ENCODE measurements at regions not wholly inside any gene's neighbourhood (a gene's known extent, or its start where the extent isn't known, plus 50 kb on each side); places are given as distances from the start of the nearest gene placed in this dataset.
"Not testable (repeated sequence)": the region's sequence is repeated elsewhere in the genome, so short reads cannot be mapped to it uniquely, and the experiment has no call there.

DNA sequence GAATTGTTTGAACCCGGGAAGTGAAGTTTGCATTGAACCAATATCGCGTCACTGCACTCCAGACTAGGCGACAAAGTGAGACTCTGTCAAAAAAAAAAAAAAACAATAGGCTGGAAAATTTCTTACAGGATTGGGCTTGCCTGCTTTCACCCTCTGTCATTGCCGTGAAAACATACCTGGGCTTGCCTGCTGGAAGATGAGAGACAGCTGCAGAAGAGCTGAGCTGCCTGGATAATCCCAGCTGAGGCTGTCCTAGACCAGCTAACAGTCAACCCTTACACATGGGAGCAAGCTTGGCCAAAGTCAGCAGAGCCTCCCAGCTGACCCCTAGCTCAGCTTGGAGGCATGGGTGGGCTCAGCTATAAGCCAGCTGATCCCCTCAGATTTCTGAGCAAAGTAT, 306.2 kb downstream of the CCSER2 start:
- peak in 1 of 2 experiments; percentile 10 for DNase-seq

- not testable (repeated sequence) for DNase-seq
These were observed 322.2 kb downstream of the CCSER2 start for GRCh38 chr10:84650628-84651027.

DNA sequence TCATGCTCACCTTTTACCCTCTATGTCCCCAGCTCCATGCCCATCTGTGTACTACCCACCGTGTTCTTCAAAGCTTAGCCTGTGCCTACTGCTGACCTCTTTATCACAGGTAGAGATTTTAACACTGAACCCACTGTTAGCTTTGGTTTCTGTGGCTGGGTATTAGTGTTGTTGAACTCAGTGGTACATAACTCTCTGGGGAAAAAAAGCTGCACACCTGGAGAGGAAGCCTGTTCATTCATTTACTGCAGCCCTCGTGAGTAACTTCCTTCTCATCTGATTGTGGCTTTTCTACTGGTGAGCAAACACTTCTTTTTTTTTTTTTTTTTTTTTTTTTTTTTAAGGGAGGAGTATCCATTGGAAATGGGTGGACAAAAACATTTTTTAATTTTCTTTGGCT, 326.3 kb downstream of the CCSER2 start:
- no peak for DNase-seq

DNA sequence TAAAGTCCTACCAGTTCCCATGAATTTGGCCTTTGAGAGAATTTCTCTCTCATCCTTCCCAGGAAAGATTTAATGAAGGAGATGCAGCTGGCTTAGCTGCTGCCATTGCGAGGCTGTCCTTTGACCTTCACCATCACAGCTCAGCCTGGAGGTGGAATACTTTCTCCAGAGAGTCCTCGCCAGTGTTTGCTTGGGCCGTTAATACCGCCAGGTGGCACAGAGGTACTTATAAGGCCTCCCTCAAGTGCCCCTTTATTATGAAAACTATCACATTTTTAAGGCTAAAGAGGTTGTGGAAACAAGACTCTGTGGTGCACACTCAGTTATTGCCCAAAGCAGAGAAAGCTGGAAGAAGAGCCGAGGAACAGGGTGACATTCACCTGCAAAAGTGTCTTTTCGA, 330.6 kb downstream of the CCSER2 start:
- peak in 1 of 2 experiments; percentile 29 for DNase-seq

DNA sequence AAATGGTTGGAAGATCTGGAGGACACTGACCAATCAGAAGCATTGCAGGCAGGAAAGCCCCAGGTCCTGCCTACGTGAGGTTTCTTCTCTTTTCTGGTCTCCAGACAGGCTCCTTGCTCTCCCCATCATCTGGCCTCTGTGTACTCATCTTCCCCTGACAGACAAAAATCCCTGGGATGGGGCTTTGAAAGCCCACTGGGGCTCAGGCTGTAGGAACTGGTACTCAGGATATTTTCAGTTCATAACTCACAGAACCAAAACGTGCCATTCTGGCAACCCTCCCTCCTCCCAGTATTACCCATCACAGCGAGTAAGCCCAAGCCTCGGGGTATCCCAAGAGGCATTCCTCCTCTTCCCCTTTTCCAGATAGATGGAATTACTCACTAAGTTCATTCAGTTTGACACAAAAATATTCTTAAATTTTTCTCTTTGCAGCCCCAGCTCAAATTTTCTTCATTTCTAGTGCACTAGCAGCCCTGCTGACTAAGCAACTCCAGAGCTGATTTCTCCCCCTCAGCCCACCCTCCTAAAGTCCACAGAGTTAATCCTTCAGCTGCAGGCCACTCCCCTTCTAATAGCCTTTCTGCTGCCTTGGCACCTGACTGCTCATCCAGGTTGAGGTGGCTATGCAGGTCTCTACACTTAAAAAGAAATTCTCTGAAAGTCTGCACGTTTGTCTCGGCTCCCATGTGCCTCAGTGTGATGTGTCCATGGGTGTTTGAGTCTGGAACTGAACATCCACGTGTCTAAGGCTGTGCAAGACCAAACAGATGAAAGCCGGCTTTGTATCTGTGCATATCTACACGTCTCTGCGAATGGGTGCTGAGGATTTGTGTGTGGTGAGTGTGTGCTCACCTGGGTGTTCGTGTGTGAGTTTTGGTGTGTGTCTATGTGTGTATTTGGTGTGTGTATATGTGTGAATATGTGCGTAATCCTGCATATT, 331.4 kb downstream of the CCSER2 start:
- DNase-seq = peak in 1 of 2 experiments; percentile 0

DNA sequence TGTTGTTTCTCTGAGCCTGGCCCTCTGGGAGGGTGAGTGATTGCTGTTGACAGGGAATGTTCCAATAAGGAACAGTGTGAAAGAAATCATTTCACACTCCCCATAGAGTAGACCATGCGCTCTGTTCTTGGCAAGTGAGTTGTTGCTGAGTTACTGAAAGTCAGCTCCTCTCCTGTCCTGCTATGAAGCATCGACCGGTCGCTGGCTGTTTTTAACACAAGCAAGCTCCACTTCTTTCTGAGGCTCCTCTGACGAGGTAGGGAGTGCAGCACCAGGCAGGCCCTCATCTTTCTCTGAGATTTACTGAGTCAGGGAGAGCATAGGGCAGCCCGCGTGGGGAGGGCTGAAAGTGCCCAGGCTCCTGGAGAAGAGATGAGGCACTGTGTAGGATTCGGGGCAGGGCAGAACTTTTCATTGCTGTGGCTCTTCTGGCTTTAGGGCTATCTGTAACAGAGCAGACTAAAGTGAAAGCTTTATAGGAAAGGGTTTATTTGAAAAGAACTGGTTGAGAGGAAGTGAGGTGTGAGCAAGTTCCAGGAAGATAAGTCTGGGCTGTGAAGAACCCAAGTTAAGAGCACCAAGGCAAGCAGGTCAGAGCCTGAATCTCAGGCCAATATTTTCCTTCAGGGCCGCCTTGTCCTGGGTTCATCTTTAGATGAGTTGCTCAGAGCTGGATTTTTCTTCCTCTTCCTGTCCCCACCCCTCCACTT, 332.2 kb downstream of the CCSER2 start:
- DNase-seq = no peak

GRCh38 chr10:84665211-84665610, 336.8 kb downstream of the CCSER2 start:
- no peak for DNase-seq

GRCh38 chr10:84665883-84666463, 337.6 kb downstream of the CCSER2 start:
- no peak for DNase-seq

DNA sequence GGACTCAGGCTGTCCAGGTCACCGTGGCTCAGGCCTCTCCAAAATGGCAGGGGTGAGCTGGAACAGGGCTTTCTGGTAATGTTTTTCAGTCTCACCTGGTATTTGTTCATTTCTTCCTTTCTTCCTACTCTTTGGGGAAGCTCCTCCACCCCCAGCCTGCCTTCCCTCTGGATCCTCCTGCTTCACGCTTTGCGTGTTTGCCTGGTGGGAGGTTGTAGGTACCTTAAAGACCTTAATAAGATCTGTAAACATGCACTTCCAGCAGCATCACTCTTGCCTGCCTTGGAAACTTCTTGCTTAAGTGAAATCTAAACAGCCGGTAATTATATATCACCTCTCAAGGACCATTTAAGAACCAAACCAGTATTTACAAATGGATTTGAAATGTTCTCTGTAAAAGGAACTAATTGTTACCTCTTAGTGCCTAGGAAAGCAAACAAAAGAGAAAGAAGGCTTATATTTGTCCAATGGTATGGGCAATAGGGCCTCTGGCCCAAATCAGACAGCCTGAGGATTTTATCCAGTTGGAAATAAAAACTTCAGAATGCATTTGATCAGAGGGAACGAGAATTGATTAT, 339.9 kb downstream of the CCSER2 start:
- no peak for DNase-seq

DNA sequence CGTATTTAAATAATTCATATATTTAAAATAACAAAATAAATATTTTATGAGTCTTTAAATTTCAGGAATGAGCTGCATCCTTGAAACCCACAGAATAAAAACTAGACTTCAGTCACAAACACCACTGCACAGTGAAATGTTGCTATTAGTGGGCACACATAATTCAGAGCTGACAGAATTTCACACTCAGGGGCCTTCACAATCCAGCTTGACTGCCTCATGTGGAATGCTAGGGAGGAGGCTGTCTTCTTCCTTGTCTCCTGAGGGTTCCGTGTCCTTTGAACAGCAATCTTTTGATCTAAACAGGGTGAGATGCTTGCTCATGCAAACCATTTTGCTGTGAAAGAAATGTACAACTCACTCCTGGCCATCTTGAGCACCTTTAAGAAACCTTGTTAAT, 346.7 kb downstream of the CCSER2 start:
- no peak for DNase-seq

DNA sequence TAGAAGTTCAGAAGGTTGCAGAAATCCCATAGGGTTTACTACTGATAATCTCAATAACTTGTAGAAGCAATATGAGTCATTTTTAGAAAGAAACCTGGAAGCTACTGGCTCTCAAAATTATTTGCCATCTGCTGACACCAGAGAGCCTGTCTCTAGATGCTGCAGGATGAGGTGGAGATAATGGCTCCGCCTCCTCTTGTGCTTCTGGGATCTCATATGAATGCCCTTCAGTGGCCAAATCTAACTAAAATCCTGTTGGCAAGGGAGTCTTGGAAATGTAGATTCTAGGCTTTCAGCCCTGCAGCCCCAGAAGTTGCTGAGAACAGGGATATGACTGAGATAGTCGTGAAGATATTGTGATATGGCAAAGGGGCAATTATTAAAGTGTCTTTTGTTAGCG, 348.1 kb downstream of the CCSER2 start:
- peak in 1 of 2 experiments; percentile 43 for DNase-seq

- DNase-seq = no peak
These were observed 353.4 kb downstream of the CCSER2 start for GRCh38 chr10:84681781-84682180.

GRCh38 chr10:84683550-84683949, 355.2 kb downstream of the CCSER2 start:
- no peak for DNase-seq

DNA sequence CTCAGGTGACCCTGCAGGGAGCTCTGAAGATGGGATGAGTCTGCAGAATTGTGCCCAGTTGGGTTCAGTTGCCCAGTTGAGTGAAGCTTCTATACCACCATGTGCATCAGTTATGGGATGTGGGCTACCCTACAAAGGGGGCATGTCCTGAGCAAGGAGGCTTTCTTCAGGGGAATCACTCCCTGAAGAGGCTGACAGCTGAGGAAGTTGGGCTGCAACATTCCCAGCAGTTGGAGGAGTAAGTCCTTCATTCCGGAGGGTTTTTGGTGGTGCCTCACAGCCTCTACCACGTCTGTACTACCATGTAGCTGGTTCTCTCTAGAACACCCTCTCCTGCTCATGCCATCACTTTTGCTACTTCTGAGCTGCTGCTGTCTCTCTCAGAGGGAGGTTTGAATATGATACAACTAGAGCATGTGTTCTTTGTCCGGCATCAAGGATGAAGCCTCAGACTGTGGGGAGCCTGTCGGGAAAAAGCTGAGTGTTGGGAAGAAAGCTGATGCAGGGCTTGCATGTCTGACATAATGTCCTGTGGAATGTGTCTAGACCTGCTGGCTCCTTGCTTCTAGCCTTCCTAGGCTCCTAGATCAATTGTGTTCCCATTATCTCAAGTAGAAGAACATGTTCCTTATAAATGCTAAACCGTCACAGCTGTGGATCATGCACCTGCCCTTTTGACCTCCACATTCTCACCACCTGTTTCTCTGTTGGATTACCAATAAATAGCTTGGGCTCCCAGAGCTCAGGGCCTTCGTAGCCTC, 355.8 kb downstream of the CCSER2 start:
- DNase-seq = peak in 1 of 2 experiments; percentile 23

DNA sequence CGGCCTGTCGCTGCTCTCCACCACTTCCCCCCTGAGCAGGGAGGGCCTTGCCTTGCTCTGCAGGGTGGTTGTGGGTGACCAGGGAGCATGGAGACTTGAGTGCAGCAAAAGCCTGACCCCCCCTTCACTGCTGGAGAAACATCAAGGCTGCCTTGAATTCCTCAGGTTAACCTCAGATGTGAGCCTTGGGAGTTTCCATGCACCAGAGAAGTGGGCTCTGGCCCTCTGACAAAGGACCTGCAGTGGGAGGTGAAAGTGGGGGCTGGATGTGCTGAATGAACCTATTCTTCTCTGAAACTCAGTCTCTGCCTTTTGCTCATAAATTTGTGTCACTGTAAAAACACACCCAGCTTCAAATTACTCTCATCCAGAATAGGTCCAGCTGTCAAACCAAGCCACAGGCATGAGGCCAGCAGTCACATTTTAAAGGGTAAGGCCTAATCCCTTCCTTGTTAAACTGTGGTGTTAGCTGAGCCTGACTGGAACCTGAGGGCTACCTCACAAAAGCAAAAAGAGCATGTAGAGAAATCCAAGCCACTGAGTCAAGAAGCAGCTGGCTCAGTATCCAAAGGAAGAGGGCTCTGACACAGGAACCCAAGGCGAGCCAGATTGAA, 356.8 kb downstream of the CCSER2 start:
- DNase-seq = peak in 1 of 2 experiments; percentile 46

GRCh38 chr10:84693006-84693405, 364.6 kb downstream of the CCSER2 start:
- DNase-seq = no peak

DNA sequence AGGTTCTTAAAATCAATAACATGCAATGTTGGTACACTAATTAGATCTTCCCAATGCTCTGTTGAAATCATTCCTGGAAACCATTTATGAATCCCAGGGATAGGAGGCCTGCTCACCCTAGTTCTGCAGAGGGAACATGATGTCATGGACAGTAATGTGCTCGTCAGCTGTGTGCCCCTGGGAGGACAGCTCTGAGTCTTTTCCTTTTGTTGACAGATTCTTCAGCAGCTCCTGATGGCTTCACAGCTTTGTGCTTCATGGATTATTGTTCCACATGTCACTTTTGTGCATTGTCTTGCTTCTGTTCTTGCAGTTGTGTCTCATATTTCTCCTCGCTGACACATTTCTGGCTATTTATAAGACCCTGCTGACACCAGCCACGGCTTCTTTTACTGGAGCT, 367.5 kb downstream of the CCSER2 start:
- no peak for DNase-seq

GRCh38 chr10:84696610-84697009, 368.2 kb downstream of the CCSER2 start:
- DNase-seq = no peak

DNA sequence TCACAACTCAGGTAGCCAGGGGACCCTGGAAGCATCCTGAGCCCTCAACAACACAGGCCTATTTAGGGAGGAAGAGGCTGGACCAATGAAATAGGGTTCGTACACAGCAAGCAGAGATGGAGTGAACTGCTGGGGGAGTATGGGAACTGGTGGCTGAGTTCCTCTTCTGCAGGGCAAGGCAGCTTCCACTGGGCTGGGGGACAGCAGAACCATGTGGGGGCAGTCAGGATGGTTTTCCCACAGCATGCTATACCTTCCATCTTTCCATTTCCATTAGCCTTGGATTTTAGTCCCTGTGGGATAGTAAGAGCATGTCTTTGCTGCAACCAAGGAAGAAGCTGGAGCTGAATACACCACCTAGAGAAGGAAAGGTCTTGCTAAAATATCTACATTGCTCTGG, 370.6 kb downstream of the CCSER2 start:
- no peak for DNase-seq

- DNase-seq = no peak
These were observed 372.4 kb downstream of the CCSER2 start for GRCh38 chr10:84700668-84701369.

GRCh38 chr10:84701370-84701720, 373.0 kb downstream of the CCSER2 start:
- no peak for DNase-seq

Measured in NCI-H524 (cell line).